GM12878 (cell line): ENCODE measurements at regions not wholly inside any gene's neighbourhood (a gene's known extent, or its start where the extent isn't known, plus 50 kb on each side); places are given as distances from the start of the nearest gene placed in this dataset.

Source experiments
- ATAC-seq: fragments of 200-7000 bp; cut with Tn5 transposase; 3 replicates; pipeline ENCODE4 v1.9.1; 2020; ENCODE audit warnings: mild to moderate bottlenecking, moderate library complexity
- BruUV-seq: library from RNA; stranded (reverse); fragments of 400-500 nt; replicated peaks from 2 replicates; lab custom pipeline; 2021; lab: Mats Ljungman, UMichigan
- CTCF ChIA-PET: fragments of 300-600 bp; sonication (Branson Sonifier 250); formaldehyde crosslinking; extraction: SDS; loops from one replicate; lab custom pipeline; 2021; ENCODE audit warnings: inconsistent platforms; lab: Yijun Ruan, JAX
- POLR2A ChIA-PET: fragments of 350-600 bp; formaldehyde crosslinking; extraction: SDS; loops from one replicate; lab custom pipeline; 2021; ENCODE audit warnings: inconsistent platforms; lab: Charles Lee
- RAD21 ChIA-PET: fragments of 300-600 bp; sonication (Branson Sonifier 250); formaldehyde crosslinking; loops from one replicate; lab custom pipeline; 2023; ENCODE audit warnings: antibody characterized with exemption; ENCODE audit not compliant: unreplicated experiment; lab: Charles Lee
- SMC1A ChIA-PET: fragments of 300-600 bp; sonication (Branson Sonifier 250); formaldehyde crosslinking; loops from one replicate; lab custom pipeline; 2023; ENCODE audit not compliant: unreplicated experiment, uncharacterized antibody; lab: Charles Lee
- DNase-seq: peaks from one replicate; pipeline ENCODE4 v3.0.0-alpha.2; 2011; ENCODE audit warnings: low read depth, low spot score
- FAIRE-seq: peaks from 3 replicates; lab custom pipeline; 2011; peaks lifted over from hg19 to GRCh38; lab: Jason Lieb, UNC
- H2AFZ ChIP-seq: 2 replicates; pipeline ENCODE4 v1.6.0; 2011; ENCODE audit warnings: low read depth, low read length, control low read depth; ENCODE audit not compliant: control insufficient read depth
- H3K27ac ChIP-seq: 2 replicates; pipeline ENCODE4 v1.5.1; 2011; ENCODE audit warnings: control low read depth; ENCODE audit not compliant: control insufficient read depth, insufficient read depth
- H3K27me3 ChIP-seq, 2 experiments: replicated peaks in 1 of 2; 2 replicates each; pipeline versions ENCODE4 v1.6.0 to v1.6.1; 2011; ENCODE audit warnings: low read length in 1 of 2; ENCODE audit not compliant: control insufficient read depth in 2 of 2, insufficient read depth in 2 of 2
- H3K36me3 ChIP-seq, 2 experiments: 2 replicates each; pipeline ENCODE4 v1.5.1; 2011; ENCODE audit warnings: low read length in 1 of 2; ENCODE audit not compliant: control insufficient read depth in 2 of 2, insufficient read depth in 2 of 2
- H3K4me1 ChIP-seq: 2 replicates; pipeline ENCODE4 v1.6.1; 2011; ENCODE audit warnings: mild to moderate bottlenecking, low read length, moderate library complexity, mixed read lengths; ENCODE audit not compliant: control insufficient read depth, insufficient read depth
- H3K4me2 ChIP-seq: 2 replicates; pipeline ENCODE4 v1.6.0; 2011; ENCODE audit warnings: control low read depth; ENCODE audit not compliant: control insufficient read depth, insufficient read depth
- H3K4me3 ChIP-seq: fragments of 200-600 bp; sonication (generic); 2 replicates; pipeline ENCODE4 v1.5.1; 2016
- H3K79me2 ChIP-seq: 2 replicates; pipeline ENCODE4 v1.6.0; 2011; ENCODE audit warnings: low read length; ENCODE audit not compliant: control insufficient read depth, insufficient read depth
- H3K9ac ChIP-seq: 2 replicates; pipeline ENCODE4 v1.8.0; 2011; ENCODE audit warnings: low read length, control low read depth, mixed read lengths; ENCODE audit not compliant: control insufficient read depth, insufficient read depth
- H3K9me3 ChIP-seq: replicated peaks from 3 replicates; pipeline ENCODE4 v1.5.1; 2011; ENCODE audit warnings: mild to moderate bottlenecking, low read length; ENCODE audit not compliant: control insufficient read depth, insufficient read depth
- H4K20me1 ChIP-seq: 2 replicates; pipeline ENCODE4 v1.6.0; 2011; ENCODE audit not compliant: control insufficient read depth, insufficient read depth
- ATF2 ChIP-seq: IDR thresholded peaks from 2 replicates; pipeline ENCODE4 v1.6.1; 2012; ENCODE audit warnings: low read length, inconsistent platforms
- ATF7 ChIP-seq: fragments of 450-650 bp; IDR thresholded peaks from 2 replicates; pipeline ENCODE4 v1.6.1; 2016; ENCODE audit warnings: low read depth, mild to moderate bottlenecking
- CEBPZ ChIP-seq: fragments of 150-350 bp; IDR thresholded peaks from 2 replicates; pipeline ENCODE4 v1.6.1; 2016; ENCODE audit warnings: low read depth, low read length
- HDAC2 ChIP-seq: fragments of 200-600 bp; sonication (generic); IDR thresholded peaks from 2 replicates; pipeline ENCODE4 v1.6.1; 2017
- HDAC6 ChIP-seq: fragments of 200-600 bp; sonication (generic); IDR thresholded peaks from one replicate; pipeline ENCODE4 v1.8.0; 2017; ENCODE audit warnings: antibody characterized with exemption; ENCODE audit not compliant: unreplicated experiment
- LARP7 ChIP-seq: fragments of 450-650 bp; IDR thresholded peaks from 2 replicates; pipeline ENCODE4 v1.6.1; 2017; ENCODE audit warnings: mild to moderate bottlenecking
- NFYA ChIP-seq: IDR thresholded peaks from 2 replicates; pipeline ENCODE4 v1.6.1; 2011; ENCODE audit warnings: low read depth, mild to moderate bottlenecking, low read length, improper control_type of control experiment, borderline replicate concordance
- NRF1 ChIP-seq: conservative IDR thresholded peaks from 2 replicates; pipeline ENCODE4 v1.6.1; 2011; ENCODE audit warnings: mild to moderate bottlenecking, low read depth, low read length, improper control_type of control experiment
- POLR2AphosphoS5 ChIP-seq: IDR thresholded peaks from 2 replicates; pipeline ENCODE4 v1.6.1; 2011; ENCODE audit warnings: mild to moderate bottlenecking, low read length, inconsistent platforms
- SREBF2 ChIP-seq: IDR thresholded peaks from 2 replicates; pipeline ENCODE4 v1.6.1; 2012; ENCODE audit warnings: mild to moderate bottlenecking, low read length
- STAT1 ChIP-seq: fragments of 450-650 bp; conservative IDR thresholded peaks from 2 replicates; pipeline ENCODE4 v1.6.1; 2014; ENCODE audit warnings: antibody characterized with exemption, mild to moderate bottlenecking
- TCF12 ChIP-seq: IDR thresholded peaks from 2 replicates; pipeline ENCODE4 v1.6.1; 2011; ENCODE audit warnings: low read depth, mild to moderate bottlenecking, low read length
- WGBS: methylation state at CpG from one replicate; pipeline ENCODE4 v1.1.6; 2016; ENCODE audit warnings: low lambda C conversion rate; ENCODE audit not compliant: insufficient replicate concordance, insufficient coverage; ENCODE audit errors: missing lambda C conversion rate; 5-methylcytosine and 5-hydroxymethylcytosine counted together
- in situ Hi-C: fragments of 300-500 bp; cut with MboI; formaldehyde crosslinking; loops from 9 replicates; pipeline ENCODE4 v1.14.3; 2018; ENCODE audit warnings: mixed read lengths
- intact Hi-C: fragments of 100-400 bp; cut with micrococcal nuclease; formaldehyde crosslinking; loops from one replicate; pipeline ENCODE4 v1.14.2; 2022; ENCODE audit not compliant: unreplicated experiment

- no peak overlapping the region for H3K4me3 ChIP-seq
- no peaks in the 10 kb centered on the region for H4K20me1 ChIP-seq
- H2AFZ ChIP-seq, result no peak overlapping the region
- ChIA-PET CTCF (interaction anchor here (1.5 kb wide), 1 partner anchor 19 kb away, joined by 3 read pairs; no protein-coding TSS in a partner anchor), POLR2A (no interaction called here), RAD21 (no interaction called here), SMC1A (no interaction called here)
- BruUV-seq, result no TSS peak
- DNase-seq, result no peak
- H3K4me1 ChIP-seq, result no peaks in the 10 kb centered on the region
- H3K4me2 ChIP-seq, result no peak overlapping the region
- 68% methylated on average over 8 of the region's 8 CpGs for WGBS
- H3K27ac ChIP-seq, result no peak overlapping the region
- H3K27me3 ChIP-seq, result no peaks in the 10 kb centered on the region
- intact Hi-C loops (no loop called here), in situ Hi-C loops (no loop called here)
- H3K9me3 ChIP-seq, result no peaks in the 10 kb centered on the region
- H3K36me3 ChIP-seq, result no peaks in the 10 kb centered on the region
- no peak overlapping the region for H3K9ac ChIP-seq
- no peaks in the 10 kb centered on the region for H3K79me2 ChIP-seq
- no peak for FAIRE-seq
- ATAC-seq, result no peak
- TF ChIP-seq ATF7 (no peak), HDAC2 (no peak), NRF1 (no peak), POLR2AphosphoS5 (no peak), TCF12 (no peak), CEBPZ (no peak), SREBF2 (no peak), NFYA (no peak), HDAC6 (no peak), STAT1 (no peak), ATF2 (no peak), LARP7 (no peak)
- TF ChIP-seq, all 136 proteins: peak for 0
Observed at GRCh38 chr13:22027566-22027965, 356.7 kb downstream of the FGF9 start.
